K562 (cell line): ENCODE measurements at regions not wholly inside any gene's neighbourhood (a gene's known extent, or its start where the extent isn't known, plus 50 kb on each side); places are given as distances from the start of the nearest gene placed in this dataset.

ENCODE experiments used
- ATAC-seq: fragments of 200-7000 bp; cut with Tn5 transposase; 3 replicates; pipeline ENCODE4 v1.9.1; 2020; ENCODE audit warnings: moderate library complexity
- BruUV-seq: library from RNA; stranded (reverse); fragments of 400-500 nt; replicated peaks from 2 replicates; lab custom pipeline; 2021; lab: Mats Ljungman, UMichigan
- CTCF ChIA-PET: fragments of 300-600 bp; formaldehyde crosslinking; extraction: SDS; loops from one replicate; lab custom pipeline; 2021; ENCODE audit warnings: low intra/inter-chr PET ratio; lab: Yijun Ruan, JAX
- POLR2A ChIA-PET: fragments of 300-600, 350-650 bp; sonication (Branson Sonifier 250); formaldehyde crosslinking; extraction: SDS; loops from one replicate; lab custom pipeline; 2021; ENCODE audit warnings: antibody characterized with exemption, inconsistent platforms; lab: Yijun Ruan, JAX
- DNase-seq, 4 experiments: peaks; one replicate each; pipeline versions ENCODE4 v3.0.0 to v3.0.0-alpha.2; 2011 to 2018; ENCODE audit warnings: low spot score in 3 of 4, mixed read lengths in 3 of 4; ENCODE audit errors: extremely low read depth in 1 of 4
- FAIRE-seq: peaks from 2 replicates; lab custom pipeline; 2011; peaks lifted over from hg19 to GRCh38; lab: Jason Lieb, UNC
- H2AFZ ChIP-seq: 2 replicates; pipeline ENCODE4 v1.6.0; 2011; ENCODE audit warnings: low read depth, low read length, control low read depth, inconsistent platforms
- H3K27ac ChIP-seq: fragments of 200-600 bp; 3 replicates; pipeline ENCODE4 v1.8.0; 2011; ENCODE audit warnings: low read depth, mild to moderate bottlenecking, control low read depth, inconsistent platforms, low read length, moderate library complexity, mixed read lengths; ENCODE audit errors: extremely low read depth
- H3K27me3 ChIP-seq, 2 experiments: fragments of 300-600 bp in 1 of 2; 2 replicates in 1 of 2; 3 replicates in 1 of 2; pipeline versions ENCODE4 v1.6.0 to v1.8.0; 2011; ENCODE audit warnings: inconsistent platforms in 2 of 2, low read length in 2 of 2, mild to moderate bottlenecking in 1 of 2, mixed read lengths in 1 of 2, moderate library complexity in 1 of 2; ENCODE audit not compliant: control insufficient read depth in 2 of 2, insufficient read depth in 2 of 2
- H3K36me3 ChIP-seq: fragments of 300-600 bp; 3 replicates; pipeline ENCODE4 v1.8.0; 2011; ENCODE audit warnings: mild to moderate bottlenecking, low read length, inconsistent platforms; ENCODE audit not compliant: control insufficient read depth, insufficient read depth
- H3K4me1 ChIP-seq, 2 experiments: fragments of 200-600 bp in 1 of 2; replicated peaks in 1 of 2; 2 replicates in 1 of 2; 3 replicates in 1 of 2; pipeline versions ENCODE4 v1.5.1 to v1.8.0; 2011; ENCODE audit warnings: inconsistent platforms in 2 of 2, low read length in 2 of 2, mild to moderate bottlenecking in 1 of 2, mixed read lengths in 1 of 2, moderate library complexity in 1 of 2; ENCODE audit not compliant: control insufficient read depth in 2 of 2, insufficient read depth in 2 of 2
- H3K4me2 ChIP-seq: 2 replicates; pipeline ENCODE4 v1.6.1; 2011; ENCODE audit warnings: low read length, control low read depth, inconsistent platforms, mixed read lengths; ENCODE audit not compliant: insufficient read depth
- H3K4me3 ChIP-seq: fragments of 200-600 bp; sonication (generic), shearing (Covaris generic); 2 replicates; pipeline ENCODE4 v1.5.1; 2016; ENCODE audit warnings: control low read depth, inconsistent platforms
- H3K79me2 ChIP-seq: fragments of 200-600 bp; 3 replicates; pipeline ENCODE4 v1.8.0; 2011; ENCODE audit warnings: low read length, inconsistent platforms; ENCODE audit not compliant: control insufficient read depth, insufficient read depth
- H3K9ac ChIP-seq, 2 experiments: 2 replicates each; pipeline versions ENCODE4 v1.6.0 to v1.6.1; 2011; ENCODE audit warnings: low read depth in 2 of 2, low read length in 2 of 2, control low read depth in 1 of 2, inconsistent platforms in 1 of 2, mild to moderate bottlenecking in 1 of 2, mixed read lengths in 1 of 2; ENCODE audit not compliant: insufficient read depth in 1 of 2
- H3K9me1 ChIP-seq: one replicate; pipeline ENCODE4 v1.6.0; 2011; ENCODE audit warnings: inconsistent platforms, mild to moderate bottlenecking, low read length, moderate library complexity; ENCODE audit not compliant: control insufficient read depth, insufficient read depth
- H3K9me3 ChIP-seq: replicated peaks from 2 replicates; pipeline ENCODE4 v1.5.1; 2011; ENCODE audit warnings: low read depth, low read length, inconsistent platforms; ENCODE audit not compliant: control insufficient read depth, insufficient read depth
- H4K20me1 ChIP-seq: replicated peaks from 2 replicates; pipeline ENCODE4 v1.6.1; 2011; ENCODE audit warnings: low read length, inconsistent platforms, mixed read lengths; ENCODE audit not compliant: control insufficient read depth, insufficient read depth
- EGR1 ChIP-seq: fragments of 450-650 bp; conservative IDR thresholded peaks from 2 replicates; pipeline ENCODE4 v1.6.1; 2017; ENCODE audit warnings: mild to moderate bottlenecking
- FUS ChIP-seq: fragments of 200-400 bp; formaldehyde crosslinking; optimal IDR thresholded peaks from 2 replicates; pipeline ENCODE3; 2017; ENCODE audit warnings: low read depth, low read length
- HMG20A ChIP-seq: fragments of 450-650 bp; formaldehyde crosslinking; conservative IDR thresholded peaks from 2 replicates; pipeline ENCODE4 v1.4.0; 2020; ENCODE audit warnings: mild to moderate bottlenecking, mixed read lengths
- MAFK ChIP-seq: IDR thresholded peaks from 2 replicates; pipeline ENCODE4 v1.6.1; 2011; ENCODE audit warnings: low read length, improper control_type of control experiment
- NR0B1 ChIP-seq: fragments of 450-650 bp; IDR thresholded peaks from one replicate; pipeline ENCODE4 v1.6.1; 2018; ENCODE audit warnings: mild to moderate bottlenecking, moderate library complexity; ENCODE audit not compliant: partially characterized antibody
- TCF7 ChIP-seq: sonication (generic); IDR thresholded peaks from 2 replicates; pipeline ENCODE4 v1.6.1; 2016; ENCODE audit warnings: antibody characterized with exemption, borderline replicate concordance
- YBX1 ChIP-seq: fragments of 450-650 bp; IDR thresholded peaks from 2 replicates; pipeline ENCODE4 v1.7.1; 2016; ENCODE audit warnings: mild to moderate bottlenecking
- ZBTB7A ChIP-seq: IDR thresholded peaks from 2 replicates; pipeline ENCODE4 v1.6.1; 2011; ENCODE audit warnings: low read depth, mild to moderate bottlenecking, low read length, moderate library complexity, borderline replicate concordance; ENCODE audit not compliant: control insufficient read depth
- ZNF75A ChIP-seq: fragments of 450-650 bp; formaldehyde crosslinking; IDR thresholded peaks from 2 replicates; pipeline ENCODE4 v1.4.0; 2020; ENCODE audit warnings: mild to moderate bottlenecking
- ZNF77 ChIP-seq: fragments of 250-450 bp; sonication (Bioruptor Pico); IDR thresholded peaks from 2 replicates; pipeline ENCODE4 v1.5.0; 2020
- WGBS: fragments of 100-300 bp; shearing (Covaris generic); methylation state at CpG from one replicate; pipeline ENCODE4 v1.1.6; 2016; ENCODE audit warnings: low coverage, mixed read lengths; ENCODE audit not compliant: insufficient coverage; ENCODE audit errors: missing lambda C conversion rate; 5-methylcytosine and 5-hydroxymethylcytosine counted together
- in situ Hi-C: fragments of 300-500 bp; cut with MboI; formaldehyde crosslinking; loops from 4 replicates; pipeline ENCODE4 v1.15.0; 2018; ENCODE audit warnings: inconsistent platforms, mixed read lengths
- intact Hi-C: fragments of 100-400 bp; cut with micrococcal nuclease; formaldehyde crosslinking; loops from 2 replicates; pipeline ENCODE4 v1.14.2; 2022

- no peak for TF ChIP-seq EGR1
- TF ChIP-seq ZNF77 (CRISPR knock-in tag): no peak
- no peak for TF ChIP-seq TCF7
- TF ChIP-seq FUS: no peak
- no peak for TF ChIP-seq MAFK
- no peak for TF ChIP-seq NR0B1
- no peak for TF ChIP-seq HMG20A (CRISPR knock-in tag)
Observed at GRCh38 chr4:56118845-56119244, 170.1 kb downstream of the CEP135 start (continued).

GRCh38 chr4:56118055-56118454 lies 169.3 kb downstream of the CEP135 start:
- Histone ChIP-seq H3K27ac (no peak overlapping the region), H2AFZ (no peak overlapping the region)
- TF ChIP-seq ZNF75A (CRISPR knock-in tag) (no peak), YBX1 (no peak), ZBTB7A (no peak), NR0B1 (no peak)
- TF ChIP-seq, all 486 proteins: peak for 0
- Histone ChIP-seq H3K9ac (no peak overlapping the region), H4K20me1 (no peaks in the 10 kb centered on the region), H3K9me3 (no peaks in the 10 kb centered on the region), H3K4me2 (no peak overlapping the region), H3K27me3 (peaks cover 0 to 4% of the 10 kb centered on the region in 2 experiments; a peak in 3 of 5 replicates), H3K4me3 (no peak overlapping the region), H3K9me1 (no peaks in the 10 kb centered on the region), H3K36me3 (no peaks in the 10 kb centered on the region), H3K4me1 (no peaks in the 10 kb centered on the region), H3K79me2 (no peaks in the 10 kb centered on the region)
- DNase-seq: no peak
- ATAC-seq: no peak
- WGBS: 4% methylated on average over 5 of the region's 5 CpGs
- ChIA-PET CTCF (no interaction called here), POLR2A (no interaction called here)
- FAIRE-seq: no peak
- no TSS peak for BruUV-seq
- intact Hi-C loops (loop anchor here (10.0 kb wide), 1 partner anchor 187 kb away; no protein-coding TSS in a partner anchor), in situ Hi-C loops (no loop called here)
